NCI-H187 (cell line): ENCODE measurements at regions not wholly inside any gene's neighbourhood (a gene's known extent, or its start where the extent isn't known, plus 50 kb on each side); places are given as distances from the start of the nearest gene placed in this dataset.
"Not testable (repeated sequence)": the region's sequence is repeated elsewhere in the genome, so short reads cannot be mapped to it uniquely, and the experiment has no call there.

ENCODE experiments used
- DNase-seq, 2 experiments: peaks; one replicate each; lab custom pipeline; 2025; lab: John Stamatoyannopoulos, UW

GRCh38 chr1:173300061-173301044 is 93.2 kb upstream of the TNFSF4 start:
- DNase-seq = no peak

GRCh38 chr1:173301507-173301906 is 94.4 kb upstream of the TNFSF4 start:
- no peak for DNase-seq

GRCh38 chr1:173302366-173302765 is 95.2 kb upstream of the TNFSF4 start:
- no peak for DNase-seq

- DNase-seq = no peak
Measured at GRCh38 chr1:173302890-173303829, 96.0 kb upstream of the TNFSF4 start.

- DNase-seq = no peak
Measured at GRCh38 chr1:173303984-173304383, 96.9 kb upstream of the TNFSF4 start.

GRCh38 chr1:173304529-173305227 is 97.5 kb upstream of the TNFSF4 start:
- no peak for DNase-seq

GRCh38 chr1:173307845-173308244 is 100.7 kb upstream of the TNFSF4 start:
- no peak for DNase-seq

GRCh38 chr1:173314656-173315055 is 107.5 kb upstream of the TNFSF4 start:
- DNase-seq = no peak

GRCh38 chr1:173315296-173315695 is 108.2 kb upstream of the TNFSF4 start:
- DNase-seq = no peak

GRCh38 chr1:173318788-173319187 is 111.7 kb upstream of the TNFSF4 start:
- no peak for DNase-seq

GRCh38 chr1:173324352-173324751 is 117.2 kb upstream of the TNFSF4 start:
- DNase-seq = not testable (repeated sequence)

- DNase-seq = not testable (repeated sequence)
Measured at GRCh38 chr1:173327987-173328386, 120.9 kb upstream of the TNFSF4 start.

- DNase-seq = no peak
Measured at GRCh38 chr1:173328961-173329360, 121.8 kb upstream of the TNFSF4 start.

GRCh38 chr1:173329726-173330125 is 122.6 kb upstream of the TNFSF4 start:
- DNase-seq = no peak

GRCh38 chr1:173330149-173330951 is 123.2 kb upstream of the TNFSF4 start:
- no peak for DNase-seq

GRCh38 chr1:173330952-173331548 is 123.9 kb upstream of the TNFSF4 start:
- DNase-seq = not testable (repeated sequence)

GRCh38 chr1:173332026-173332425 is 124.9 kb upstream of the TNFSF4 start:
- DNase-seq = no peak

GRCh38 chr1:173333581-173333980 is 126.5 kb upstream of the TNFSF4 start:
- DNase-seq = no peak

GRCh38 chr1:173337126-173337525 is 130.0 kb upstream of the TNFSF4 start:
- no peak for DNase-seq

GRCh38 chr1:173341307-173341706 is 134.2 kb upstream of the TNFSF4 start:
- DNase-seq = no peak

GRCh38 chr1:173341971-173342370 is 134.8 kb upstream of the TNFSF4 start:
- no peak for DNase-seq
